HG02981 (cell line): ENCODE measurements at regions not wholly inside any gene's neighbourhood (a gene's known extent, or its start where the extent isn't known, plus 50 kb on each side); places are given as distances from the start of the nearest gene placed in this dataset.
"Not testable (repeated sequence)": the region's sequence is repeated elsewhere in the genome, so short reads cannot be mapped to it uniquely, and the experiment has no call there.

Source experiments
- ATAC-seq: cut with Tn5 transposase; IDR thresholded peaks from one replicate; pipeline ENCODE4 v1.9.1; 2021; ENCODE audit warnings: mild to moderate bottlenecking, moderate library complexity; ENCODE audit not compliant: unreplicated experiment

GRCh38 chr10:128178302-128178958 is 52.2 kb upstream of the MKI67 start:
- ATAC-seq: peak; percentile 79

GRCh38 chr10:128180843-128181242 is 54.6 kb upstream of the MKI67 start:
- no peak for ATAC-seq

- ATAC-seq: no peak
Measured at GRCh38 chr10:128185627-128186026, 59.4 kb upstream of the MKI67 start.

GRCh38 chr10:128186959-128187787 is 61.0 kb upstream of the MKI67 start:
- ATAC-seq: no peak

- ATAC-seq: no peak
Measured at GRCh38 chr10:128187788-128188185, 61.6 kb upstream of the MKI67 start.

GRCh38 chr10:128189176-128189575 is 63.0 kb upstream of the MKI67 start:
- no peak for ATAC-seq

- no peak for ATAC-seq
Measured at GRCh38 chr10:128191847-128192246, 65.6 kb upstream of the MKI67 start.

GRCh38 chr10:128201826-128202225 is 75.6 kb upstream of the MKI67 start:
- ATAC-seq: not testable (repeated sequence)

GRCh38 chr10:128203028-128203427 is 76.8 kb upstream of the MKI67 start:
- ATAC-seq: no peak

GRCh38 chr10:128205591-128205990 is 79.4 kb upstream of the MKI67 start:
- ATAC-seq: not testable (repeated sequence)

GRCh38 chr10:128206676-128207075 is 80.5 kb upstream of the MKI67 start:
- no peak for ATAC-seq

GRCh38 chr10:128209862-128210214 is 83.6 kb upstream of the MKI67 start:
- ATAC-seq: no peak

GRCh38 chr10:128210215-128211063 is 84.2 kb upstream of the MKI67 start:
- peak; percentile 58 for ATAC-seq

GRCh38 chr10:128211064-128211504 is 84.9 kb upstream of the MKI67 start:
- ATAC-seq: no peak

GRCh38 chr10:128211953-128212727 is 85.9 kb upstream of the MKI67 start:
- ATAC-seq: peak; percentile 90

- ATAC-seq: no peak
Measured at GRCh38 chr10:128213156-128213555, 86.9 kb upstream of the MKI67 start.

GRCh38 chr10:128215733-128216132 is 89.5 kb upstream of the MKI67 start:
- no peak for ATAC-seq

GRCh38 chr10:128217136-128217535 is 90.9 kb upstream of the MKI67 start:
- no peak for ATAC-seq

GRCh38 chr10:128218161-128218560 is 91.9 kb upstream of the MKI67 start:
- ATAC-seq: no peak

GRCh38 chr10:128219295-128219694 is 93.1 kb upstream of the MKI67 start:
- no peak for ATAC-seq

- ATAC-seq: no peak
Measured at GRCh38 chr10:128220021-128220420, 93.8 kb upstream of the MKI67 start.
